Astrocyte (in vitro differentiated cells and primary cell): ENCODE measurements at regions not wholly inside any gene's neighbourhood (a gene's known extent, or its start where the extent isn't known, plus 50 kb on each side); places are given as distances from the start of the nearest gene placed in this dataset.
"Not testable (repeated sequence)": the region's sequence is repeated elsewhere in the genome, so short reads cannot be mapped to it uniquely, and the experiment has no call there.

Experiments
- DNase-seq: peaks from one replicate; pipeline ENCODE4 v3.0.0-alpha.2; 2010; ENCODE audit warnings: low read depth
- FAIRE-seq: peaks from 2 replicates; lab custom pipeline; 2011; peaks lifted over from hg19 to GRCh38; lab: Jason Lieb, UNC
- H2AFZ ChIP-seq: 2 replicates; pipeline ENCODE4 v1.6.0; 2012; ENCODE audit warnings: low read depth, low read length, inconsistent platforms
- H3K27ac ChIP-seq: 2 replicates; pipeline ENCODE4 v1.5.1; 2011; ENCODE audit warnings: low read depth, low read length, inconsistent platforms
- H3K27me3 ChIP-seq: 2 replicates; pipeline ENCODE4 v1.6.0; 2011; ENCODE audit warnings: low read length, inconsistent platforms; ENCODE audit not compliant: insufficient read depth
- H3K36me3 ChIP-seq: 2 replicates; pipeline ENCODE4 v1.5.1; 2011; ENCODE audit warnings: low read length, inconsistent platforms; ENCODE audit not compliant: insufficient read depth
- H3K4me1 ChIP-seq: 2 replicates; pipeline ENCODE4 v1.5.1; 2011; ENCODE audit warnings: low read length, inconsistent platforms; ENCODE audit not compliant: insufficient read depth
- H3K4me2 ChIP-seq: 2 replicates; pipeline ENCODE4 v1.6.0; 2012; ENCODE audit warnings: low read length, inconsistent platforms
- H3K4me3 ChIP-seq: 2 replicates; pipeline ENCODE4 v1.5.1; 2011; ENCODE audit warnings: low read depth, mild to moderate bottlenecking, low read length, inconsistent platforms; ENCODE audit not compliant: insufficient read depth
- H3K79me2 ChIP-seq: 2 replicates; pipeline ENCODE4 v1.6.0; 2012; ENCODE audit warnings: mild to moderate bottlenecking, low read length, inconsistent platforms; ENCODE audit not compliant: insufficient read depth
- H3K9ac ChIP-seq: 2 replicates; pipeline ENCODE4 v1.6.0; 2012; ENCODE audit warnings: mild to moderate bottlenecking, low read length, inconsistent platforms
- H3K9me3 ChIP-seq: 2 replicates; pipeline ENCODE4 v1.5.1; 2012; ENCODE audit warnings: low read depth, mild to moderate bottlenecking, low read length, inconsistent platforms; ENCODE audit not compliant: insufficient read depth
- H4K20me1 ChIP-seq: 2 replicates; pipeline ENCODE4 v1.6.0; 2012; ENCODE audit warnings: low read length, inconsistent platforms; ENCODE audit not compliant: insufficient read depth
- H3K27ac Mint-ChIP-seq: one replicate; pipeline ENCODE4 v1.8.0; 2021; ENCODE audit warnings: mild to moderate bottlenecking, mixed read lengths; ENCODE audit not compliant: unreplicated experiment
- H3K27me3 Mint-ChIP-seq: one replicate; pipeline ENCODE4 v1.8.0; 2021; ENCODE audit warnings: low read depth, mixed read lengths; ENCODE audit not compliant: unreplicated experiment
- H3K36me3 Mint-ChIP-seq: one replicate; pipeline ENCODE4 v1.8.0; 2021; ENCODE audit warnings: low read depth, mixed read lengths; ENCODE audit not compliant: unreplicated experiment
- H3K4me1 Mint-ChIP-seq: one replicate; pipeline ENCODE4 v1.8.0; 2021; ENCODE audit warnings: low read depth, mixed read lengths; ENCODE audit not compliant: unreplicated experiment
- H3K4me3 Mint-ChIP-seq: one replicate; pipeline ENCODE4 v1.8.0; 2021; ENCODE audit warnings: mild to moderate bottlenecking, moderate library complexity, mixed read lengths; ENCODE audit not compliant: unreplicated experiment
- H3K9me3 Mint-ChIP-seq: one replicate; pipeline ENCODE4 v1.8.0; 2021; ENCODE audit warnings: mild to moderate bottlenecking, mixed read lengths; ENCODE audit not compliant: unreplicated experiment
- EZH2 ChIP-seq: IDR thresholded peaks from 2 replicates; pipeline ENCODE4 v1.6.1; 2012; ENCODE audit warnings: mild to moderate bottlenecking, low read length, inconsistent platforms; ENCODE audit not compliant: insufficient read depth
- TF ChIP-seq, protein P1 (sequence below): IDR thresholded peaks from 2 replicates; pipeline ENCODE4 v1.5.1; 2011; ENCODE audit warnings: low read depth, mild to moderate bottlenecking, inconsistent platforms, low read length, moderate library complexity; ENCODE audit not compliant: insufficient read depth

DNA sequence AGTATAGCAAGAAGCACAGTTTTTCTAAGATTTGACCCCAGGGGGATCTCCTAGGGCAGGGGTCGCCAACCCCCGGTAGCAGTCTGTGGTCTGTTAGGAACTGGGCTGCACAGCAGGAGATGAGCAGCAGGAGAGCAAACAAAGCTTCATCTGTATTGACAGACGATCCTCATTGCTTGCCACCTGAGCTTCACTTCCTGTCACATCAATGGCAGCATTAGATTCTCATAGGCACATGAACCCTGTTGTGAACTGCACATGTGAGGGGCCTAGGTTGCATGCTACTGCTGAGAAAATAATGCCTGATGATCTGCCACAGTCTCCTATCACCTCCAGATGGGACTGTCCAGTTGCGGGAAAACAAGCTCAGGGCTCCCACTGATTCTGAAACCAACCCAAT lies 136.2 kb downstream of the RGPD3 start:
- Mint-ChIP-seq H3K9me3 (peaks cover 8% of the 10 kb centered on the region), H3K36me3 (no peaks in the 10 kb centered on the region), H3K27ac (no peak overlapping the region), H3K4me1 (no peaks in the 10 kb centered on the region), H3K4me3 (no peak overlapping the region), H3K27me3 (no peaks in the 10 kb centered on the region)
- H4K20me1 ChIP-seq, result no peaks in the 10 kb centered on the region
- no peaks in the 10 kb centered on the region for H3K27me3 ChIP-seq
- no peak overlapping the region for H2AFZ ChIP-seq
- H3K79me2 ChIP-seq, result no peaks in the 10 kb centered on the region
- H3K27ac ChIP-seq, result no peak overlapping the region
- FAIRE-seq (no peak), DNase-seq (no peak)
- H3K9me3 ChIP-seq, result no peaks in the 10 kb centered on the region
- no peaks in the 10 kb centered on the region for H3K36me3 ChIP-seq
- no peak overlapping the region for H3K4me3 ChIP-seq
- no peak overlapping the region for H3K9ac ChIP-seq
- no peaks in the 10 kb centered on the region for H3K4me1 ChIP-seq
- TF ChIP-seq, protein P1, sequence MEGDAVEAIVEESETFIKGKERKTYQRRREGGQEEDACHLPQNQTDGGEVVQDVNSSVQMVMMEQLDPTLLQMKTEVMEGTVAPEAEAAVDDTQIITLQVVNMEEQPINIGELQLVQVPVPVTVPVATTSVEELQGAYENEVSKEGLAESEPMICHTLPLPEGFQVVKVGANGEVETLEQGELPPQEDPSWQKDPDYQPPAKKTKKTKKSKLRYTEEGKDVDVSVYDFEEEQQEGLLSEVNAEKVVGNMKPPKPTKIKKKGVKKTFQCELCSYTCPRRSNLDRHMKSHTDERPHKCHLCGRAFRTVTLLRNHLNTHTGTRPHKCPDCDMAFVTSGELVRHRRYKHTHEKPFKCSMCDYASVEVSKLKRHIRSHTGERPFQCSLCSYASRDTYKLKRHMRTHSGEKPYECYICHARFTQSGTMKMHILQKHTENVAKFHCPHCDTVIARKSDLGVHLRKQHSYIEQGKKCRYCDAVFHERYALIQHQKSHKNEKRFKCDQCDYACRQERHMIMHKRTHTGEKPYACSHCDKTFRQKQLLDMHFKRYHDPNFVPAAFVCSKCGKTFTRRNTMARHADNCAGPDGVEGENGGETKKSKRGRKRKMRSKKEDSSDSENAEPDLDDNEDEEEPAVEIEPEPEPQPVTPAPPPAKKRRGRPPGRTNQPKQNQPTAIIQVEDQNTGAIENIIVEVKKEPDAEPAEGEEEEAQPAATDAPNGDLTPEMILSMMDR, result no peak
- no peak for TF ChIP-seq EZH2
- H3K4me2 ChIP-seq, result no peak overlapping the region

GRCh38 chr2:106330384-106331261 lies 136.5 kb upstream of the UXS1 start:
- not testable (repeated sequence) for H3K4me2 ChIP-seq, FAIRE-seq, H3K27ac Mint-ChIP-seq, H3K4me1 Mint-ChIP-seq, H3K9ac ChIP-seq, H3K4me3 Mint-ChIP-seq, H3K27ac ChIP-seq, H3K79me2 ChIP-seq, H3K4me3 ChIP-seq, H4K20me1 ChIP-seq, H3K36me3 ChIP-seq, H3K36me3 Mint-ChIP-seq, H3K27me3 Mint-ChIP-seq, H3K4me1 ChIP-seq, H3K27me3 ChIP-seq, H2AFZ ChIP-seq, H3K9me3 ChIP-seq, H3K9me3 Mint-ChIP-seq, DNase-seq

DNA sequence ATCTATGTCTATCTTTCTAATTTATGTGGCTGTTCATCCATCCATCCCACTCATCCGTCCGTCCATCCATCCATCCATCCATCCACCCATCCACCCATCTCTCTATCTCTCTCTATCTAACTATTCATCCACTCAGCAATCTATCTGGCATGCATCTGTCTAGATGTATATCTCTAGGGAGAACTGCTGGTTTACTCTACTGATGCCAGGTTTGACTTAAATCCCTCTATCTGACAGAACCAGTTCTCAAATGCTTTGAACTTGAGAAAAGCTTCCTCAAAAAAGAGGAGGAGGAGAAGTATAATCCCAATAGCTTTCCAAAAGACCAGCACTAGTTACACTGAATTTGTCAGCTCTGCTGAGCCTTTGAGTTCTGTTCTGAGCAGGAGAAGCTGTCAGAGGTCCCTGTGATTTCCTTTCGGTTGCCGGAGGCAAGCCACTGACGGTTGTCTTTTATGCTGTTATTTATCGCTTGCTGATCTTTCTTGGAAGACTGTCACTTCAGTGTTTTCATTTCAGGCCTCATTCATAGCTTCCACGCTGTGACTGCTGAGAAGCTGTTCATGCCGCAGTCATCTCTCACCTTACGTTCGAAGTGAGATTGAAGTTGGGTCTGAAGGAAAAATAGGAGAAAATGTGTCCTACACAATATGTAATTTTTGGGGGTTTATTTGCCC lies 129.4 kb upstream of the UXS1 start:
- Histone ChIP-seq H4K20me1 (no peaks in the 10 kb centered on the region), H3K4me2 (no peak overlapping the region), H3K9me3 (peaks cover 3% of the 10 kb centered on the region), H2AFZ (no peak overlapping the region), H3K27ac (no peak overlapping the region), H3K79me2 (no peaks in the 10 kb centered on the region), H3K4me3 (no peak overlapping the region), H3K9ac (no peak overlapping the region), H3K36me3 (no peaks in the 10 kb centered on the region), H3K27me3 (peaks cover 2% of the 10 kb centered on the region), H3K4me1 (no peaks in the 10 kb centered on the region)
- FAIRE-seq (no peak), DNase-seq (no peak)
- Mint-ChIP-seq H3K9me3 (peaks cover 2% of the 10 kb centered on the region), H3K4me3 (no peak overlapping the region), H3K27ac (no peak overlapping the region), H3K36me3 (no peaks in the 10 kb centered on the region), H3K27me3 (peaks cover 6% of the 10 kb centered on the region), H3K4me1 (no peaks in the 10 kb centered on the region)
- TF ChIP-seq EZH2, result no peak
- TF ChIP-seq, protein P1, result no peak
